Stomach (tissue), 4 donors: ENCODE measurements at regions not wholly inside any gene's neighbourhood (a gene's known extent, or its start where the extent isn't known, plus 50 kb on each side); places are given as distances from the start of the nearest gene placed in this dataset.

ENCODE experiments used
- EP300 ChIP-seq: sonication (generic); formaldehyde crosslinking; IDR thresholded peaks from one replicate; pipeline ENCODE4 v1.6.1; 2017; ENCODE audit warnings: antibody characterized with exemption
- POLR2A ChIP-seq, 4 donors: fragments of 450-650 bp; IDR thresholded peaks; one replicate each; pipeline ENCODE4 v1.6.1; 2016; ENCODE audit warnings: antibody characterized with exemption in 4 of 4, control low read depth in 2 of 4, mild to moderate bottlenecking in 1 of 4, moderate library complexity in 1 of 4
- POLR2AphosphoS5 ChIP-seq, 3 donors: sonication (generic); formaldehyde crosslinking; IDR thresholded peaks; one replicate each; pipeline ENCODE4 v1.6.1; 2016; ENCODE audit warnings: antibody characterized with exemption in 3 of 3
- TF ChIP-seq, protein P1 (sequence below), 7 experiments: fragments of 450-650 bp in 4 of 7; fragments of 200-600 bp in 3 of 7; sonication (generic) in 3 of 7; IDR thresholded peaks; one replicate each; pipeline ENCODE4 v1.5.1; 2016 to 2019; ENCODE audit warnings: antibody characterized with exemption in 7 of 7, control low read depth in 2 of 7, mild to moderate bottlenecking in 1 of 7

DNA sequence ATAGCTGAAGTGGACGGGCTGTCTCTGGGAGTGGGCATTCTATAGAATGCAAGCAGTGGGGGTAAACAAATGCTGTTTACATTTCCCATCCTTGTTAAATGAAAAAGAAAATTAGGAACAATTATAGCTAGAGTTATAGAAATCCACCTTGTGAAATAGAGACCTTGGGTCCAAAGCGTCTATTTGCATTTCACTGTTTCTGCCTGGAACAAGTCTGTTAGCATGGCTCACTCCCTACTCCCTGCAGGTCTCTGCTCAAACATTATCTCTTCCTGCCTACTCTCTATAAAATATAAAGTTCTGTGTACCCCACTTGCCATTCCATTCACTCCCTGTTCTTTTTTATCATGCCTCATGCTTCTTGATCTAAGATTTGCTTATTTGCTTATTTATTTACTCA lies 975.7 kb upstream of the WWC1 start:
- TF ChIP-seq, protein P1, sequence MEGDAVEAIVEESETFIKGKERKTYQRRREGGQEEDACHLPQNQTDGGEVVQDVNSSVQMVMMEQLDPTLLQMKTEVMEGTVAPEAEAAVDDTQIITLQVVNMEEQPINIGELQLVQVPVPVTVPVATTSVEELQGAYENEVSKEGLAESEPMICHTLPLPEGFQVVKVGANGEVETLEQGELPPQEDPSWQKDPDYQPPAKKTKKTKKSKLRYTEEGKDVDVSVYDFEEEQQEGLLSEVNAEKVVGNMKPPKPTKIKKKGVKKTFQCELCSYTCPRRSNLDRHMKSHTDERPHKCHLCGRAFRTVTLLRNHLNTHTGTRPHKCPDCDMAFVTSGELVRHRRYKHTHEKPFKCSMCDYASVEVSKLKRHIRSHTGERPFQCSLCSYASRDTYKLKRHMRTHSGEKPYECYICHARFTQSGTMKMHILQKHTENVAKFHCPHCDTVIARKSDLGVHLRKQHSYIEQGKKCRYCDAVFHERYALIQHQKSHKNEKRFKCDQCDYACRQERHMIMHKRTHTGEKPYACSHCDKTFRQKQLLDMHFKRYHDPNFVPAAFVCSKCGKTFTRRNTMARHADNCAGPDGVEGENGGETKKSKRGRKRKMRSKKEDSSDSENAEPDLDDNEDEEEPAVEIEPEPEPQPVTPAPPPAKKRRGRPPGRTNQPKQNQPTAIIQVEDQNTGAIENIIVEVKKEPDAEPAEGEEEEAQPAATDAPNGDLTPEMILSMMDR (IDR thresholded peaks at IDR 0.05), result no peak
- TF ChIP-seq EP300, result no peak
- no peak for TF ChIP-seq POLR2A (IDR thresholded peaks at IDR 0.05)
- no peak for TF ChIP-seq POLR2AphosphoS5 (IDR thresholded peaks at IDR 0.05)
